ENCODE measurements at regions not wholly inside any gene's neighbourhood (a gene's known extent, or its start where the extent isn't known, plus 50 kb on each side); places are given as distances from the start of the nearest gene placed in this dataset.

DNA sequence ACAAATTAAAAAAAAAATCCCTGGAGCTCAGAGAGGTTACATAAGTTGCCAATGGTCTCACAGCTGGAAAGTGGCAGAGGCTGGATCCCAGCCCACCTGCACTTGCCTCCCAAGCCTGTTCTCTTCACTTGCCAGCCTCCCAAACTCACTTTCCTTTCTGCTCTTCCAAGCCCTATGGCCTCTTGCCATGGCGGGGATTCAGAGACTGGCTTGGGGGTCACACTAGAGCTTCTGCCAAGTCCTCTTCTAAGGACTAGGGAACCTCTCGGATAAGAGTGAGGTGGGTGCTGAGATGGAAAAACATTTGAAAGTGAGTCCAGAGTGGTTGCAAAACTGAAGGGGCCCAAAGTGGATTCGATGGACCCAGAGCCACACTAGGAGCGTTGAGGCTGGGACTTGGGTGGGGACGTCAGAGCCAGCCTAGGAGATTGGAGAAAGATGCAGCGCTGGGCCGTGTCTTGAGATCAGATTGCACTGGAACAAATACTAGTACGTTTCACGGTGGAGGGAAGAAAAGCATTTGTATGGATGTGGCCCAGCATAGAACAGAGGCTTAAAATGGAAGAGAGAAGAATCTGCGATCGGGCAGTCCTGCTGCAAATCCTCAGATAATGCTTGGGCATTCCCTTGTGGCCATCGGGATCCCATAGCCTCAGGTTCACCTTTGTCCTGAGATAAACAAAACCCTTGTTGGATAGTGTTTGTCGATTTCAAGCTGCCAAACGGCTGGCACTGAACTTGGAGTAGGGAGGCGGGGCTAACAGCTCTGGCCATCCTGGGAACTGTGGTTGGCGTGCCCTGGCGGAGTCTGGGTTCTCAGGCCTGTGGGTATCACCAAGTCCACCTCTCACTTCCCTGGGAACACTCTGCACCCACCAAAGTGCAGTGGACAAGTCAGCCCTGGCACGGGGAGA is 84.8 kb downstream of the ING1 start:
- 79% methylated on average over 18 of the region's 18 CpGs for WGBS (ENCODE audit: low lambda C conversion rate)
- POLR2A ChIA-PET = no interaction called here
- H3K9ac ChIP-seq = no peak overlapping the region
- H3K27me3 ChIP-seq (ENCODE audit: insufficient read depth) = no peaks in the 10 kb centered on the region
- no peak overlapping the region for H3K4me3 ChIP-seq (ENCODE audit: low read depth in 2 of 2, low read length in 1 of 2)
- no peaks in the 10 kb centered on the region for H3K9me3 ChIP-seq
- H3K27ac ChIP-seq (ENCODE audit: low read depth in 2 of 2, low read length in 1 of 2) = no peak overlapping the region
- no peaks in the 10 kb centered on the region for H4K20me1 ChIP-seq (ENCODE audit: insufficient read depth)
- H3K4me1 ChIP-seq (ENCODE audit: control insufficient read depth in 1 of 2, insufficient read depth in 2 of 2, low read depth in 1 of 2, low read length in 1 of 2) = peaks cover 0 to 11% of the 10 kb centered on the region in 2 experiments; a peak in 1 of 4 replicates
- CTCF ChIA-PET = interaction anchor here (1.4 kb wide), 1 partner anchor 20 kb away, joined by 3 read pairs; no protein-coding TSS in a partner anchor
- no peak overlapping the region for H3K4me2 ChIP-seq
- H3K9me2 ChIP-seq = no peaks in the 10 kb centered on the region
- no peaks in the 10 kb centered on the region for H3K79me2 ChIP-seq (ENCODE audit: insufficient read depth)
- H3F3A ChIP-seq (replicated peaks; ENCODE audit: insufficient read depth) = peaks cover 4% of the 10 kb centered on the region
- no peak for DNase-seq
- no peak overlapping the region for H2AFZ ChIP-seq (ENCODE audit: low read depth)
- TF ChIP-seq, protein P1, sequence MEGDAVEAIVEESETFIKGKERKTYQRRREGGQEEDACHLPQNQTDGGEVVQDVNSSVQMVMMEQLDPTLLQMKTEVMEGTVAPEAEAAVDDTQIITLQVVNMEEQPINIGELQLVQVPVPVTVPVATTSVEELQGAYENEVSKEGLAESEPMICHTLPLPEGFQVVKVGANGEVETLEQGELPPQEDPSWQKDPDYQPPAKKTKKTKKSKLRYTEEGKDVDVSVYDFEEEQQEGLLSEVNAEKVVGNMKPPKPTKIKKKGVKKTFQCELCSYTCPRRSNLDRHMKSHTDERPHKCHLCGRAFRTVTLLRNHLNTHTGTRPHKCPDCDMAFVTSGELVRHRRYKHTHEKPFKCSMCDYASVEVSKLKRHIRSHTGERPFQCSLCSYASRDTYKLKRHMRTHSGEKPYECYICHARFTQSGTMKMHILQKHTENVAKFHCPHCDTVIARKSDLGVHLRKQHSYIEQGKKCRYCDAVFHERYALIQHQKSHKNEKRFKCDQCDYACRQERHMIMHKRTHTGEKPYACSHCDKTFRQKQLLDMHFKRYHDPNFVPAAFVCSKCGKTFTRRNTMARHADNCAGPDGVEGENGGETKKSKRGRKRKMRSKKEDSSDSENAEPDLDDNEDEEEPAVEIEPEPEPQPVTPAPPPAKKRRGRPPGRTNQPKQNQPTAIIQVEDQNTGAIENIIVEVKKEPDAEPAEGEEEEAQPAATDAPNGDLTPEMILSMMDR (IDR thresholded peaks at IDR 0.05) = no peak
- no peak for TF ChIP-seq EZH2phosphoT487 (IDR thresholded peaks at IDR 0.05; ENCODE audit: borderline replicate concordance, low read depth)
- no peak for TF ChIP-seq SMC3 (IDR thresholded peaks at IDR 0.05; ENCODE audit: low read depth, low read length)
- TF ChIP-seq, protein P2, sequence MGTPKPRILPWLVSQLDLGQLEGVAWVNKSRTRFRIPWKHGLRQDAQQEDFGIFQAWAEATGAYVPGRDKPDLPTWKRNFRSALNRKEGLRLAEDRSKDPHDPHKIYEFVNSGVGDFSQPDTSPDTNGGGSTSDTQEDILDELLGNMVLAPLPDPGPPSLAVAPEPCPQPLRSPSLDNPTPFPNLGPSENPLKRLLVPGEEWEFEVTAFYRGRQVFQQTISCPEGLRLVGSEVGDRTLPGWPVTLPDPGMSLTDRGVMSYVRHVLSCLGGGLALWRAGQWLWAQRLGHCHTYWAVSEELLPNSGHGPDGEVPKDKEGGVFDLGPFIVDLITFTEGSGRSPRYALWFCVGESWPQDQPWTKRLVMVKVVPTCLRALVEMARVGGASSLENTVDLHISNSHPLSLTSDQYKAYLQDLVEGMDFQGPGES (IDR thresholded peaks at IDR 0.05; ENCODE audit: low read depth, low read length) = no peak
- no peak for TF ChIP-seq GATA2 (CRISPR knock-in tag; IDR thresholded peaks at IDR 0.05)
- TF ChIP-seq FOXM1 (IDR thresholded peaks at IDR 0.05; ENCODE audit: low read depth) = no peak
- no peak for TF ChIP-seq RFX5 (IDR thresholded peaks at IDR 0.05; ENCODE audit: low read length)
- TF ChIP-seq TCF12 (IDR thresholded peaks at IDR 0.05) = no peak
- TF ChIP-seq YY1 (IDR thresholded peaks at IDR 0.05; ENCODE audit: low read depth) = no peak
- no peak for TF ChIP-seq NFIC (IDR thresholded peaks at IDR 0.05; ENCODE audit: borderline replicate concordance)
- TF ChIP-seq, protein P3, sequence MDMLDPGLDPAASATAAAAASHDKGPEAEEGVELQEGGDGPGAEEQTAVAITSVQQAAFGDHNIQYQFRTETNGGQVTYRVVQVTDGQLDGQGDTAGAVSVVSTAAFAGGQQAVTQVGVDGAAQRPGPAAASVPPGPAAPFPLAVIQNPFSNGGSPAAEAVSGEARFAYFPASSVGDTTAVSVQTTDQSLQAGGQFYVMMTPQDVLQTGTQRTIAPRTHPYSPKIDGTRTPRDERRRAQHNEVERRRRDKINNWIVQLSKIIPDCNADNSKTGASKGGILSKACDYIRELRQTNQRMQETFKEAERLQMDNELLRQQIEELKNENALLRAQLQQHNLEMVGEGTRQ (IDR thresholded peaks at IDR 0.05; ENCODE audit: borderline replicate concordance, low read depth, low read length) = no peak
- TF ChIP-seq JUND (IDR thresholded peaks at IDR 0.05) = no peak
- no peak for TF ChIP-seq NRF1 (IDR thresholded peaks at IDR 0.05; ENCODE audit: low read depth, low read length)
- no peaks in the 10 kb centered on the region for H3K36me3 ChIP-seq (replicated peaks in 1 of 2; ENCODE audit: control insufficient read depth in 1 of 2, insufficient read depth in 2 of 2, low read length in 1 of 2)

Data from SK-N-SH (cell line).